ENCODE measurements at regions not wholly inside any gene's neighbourhood (a gene's known extent, or its start where the extent isn't known, plus 50 kb on each side); places are given as distances from the start of the nearest gene placed in this dataset.

DNA sequence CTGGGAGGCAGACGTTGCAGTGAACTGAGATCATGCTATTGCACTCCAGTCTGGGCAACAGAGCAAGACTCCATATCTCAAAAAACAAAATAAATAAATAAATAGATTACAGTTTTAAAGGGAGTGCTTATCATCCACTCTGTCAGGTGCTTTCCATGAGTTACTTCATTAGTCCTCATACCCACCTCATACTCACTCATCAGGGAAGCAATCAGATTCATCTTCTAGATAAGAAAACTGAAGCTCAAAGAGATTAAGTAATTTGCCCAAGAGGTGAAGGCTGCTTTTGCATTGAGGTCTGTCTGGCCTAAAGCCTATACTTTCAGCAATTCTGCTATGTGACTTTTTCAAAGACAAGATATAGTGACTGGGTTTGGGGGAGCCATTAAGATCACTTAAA, 101.0 kb downstream of the RASSF10 start (continued):
- TF ChIP-seq HES4 (CRISPR knock-in tag; IDR thresholded peaks at IDR 0.05; ENCODE audit: borderline replicate concordance) = no peak
- no peak for TF ChIP-seq ZBTB20 (CRISPR knock-in tag; IDR thresholded peaks at IDR 0.05; ENCODE audit: borderline replicate concordance, low read depth)

GRCh38 chr11:13110929-13111812, 102.1 kb downstream of the RASSF10 start:
- no TSS peak for BruUV-seq (replicated peaks)
- no peak for DNase-seq (ENCODE audit: low spot score)
- peaks cover 69% of the 10 kb centered on the region for H3K4me1 ChIP-seq (ENCODE audit: insufficient read depth, low read length)
- no peaks in the 10 kb centered on the region for H4K20me1 ChIP-seq (ENCODE audit: insufficient read depth, low read length)
- TF ChIP-seq, protein P1, sequence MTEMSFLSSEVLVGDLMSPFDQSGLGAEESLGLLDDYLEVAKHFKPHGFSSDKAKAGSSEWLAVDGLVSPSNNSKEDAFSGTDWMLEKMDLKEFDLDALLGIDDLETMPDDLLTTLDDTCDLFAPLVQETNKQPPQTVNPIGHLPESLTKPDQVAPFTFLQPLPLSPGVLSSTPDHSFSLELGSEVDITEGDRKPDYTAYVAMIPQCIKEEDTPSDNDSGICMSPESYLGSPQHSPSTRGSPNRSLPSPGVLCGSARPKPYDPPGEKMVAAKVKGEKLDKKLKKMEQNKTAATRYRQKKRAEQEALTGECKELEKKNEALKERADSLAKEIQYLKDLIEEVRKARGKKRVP (CRISPR knock-in tag; IDR thresholded peaks at IDR 0.05) = no peak
- TF ChIP-seq NFKBIZ (CRISPR knock-in tag; IDR thresholded peaks at IDR 0.05) = no peak
- TF ChIP-seq RNF2 (conservative IDR thresholded peaks at IDR 0.05; ENCODE audit: low read depth) = no peak
- TF ChIP-seq ZFP82 (CRISPR knock-in tag; IDR thresholded peaks at IDR 0.05; ENCODE audit: borderline replicate concordance) = no peak
- no peak for TF ChIP-seq ZNF678 (CRISPR knock-in tag; IDR thresholded peaks at IDR 0.05)
- TF ChIP-seq SCMH1 (CRISPR knock-in tag; IDR thresholded peaks at IDR 0.05; ENCODE audit: borderline replicate concordance) = no peak
- no peak for TF ChIP-seq PRPF4 (IDR thresholded peaks at IDR 0.05; ENCODE audit: low read depth, low read length, poor library complexity, severe bottlenecking)
- H3K27ac ChIP-seq (ENCODE audit: extremely low read length, insufficient read depth, low read length) = no peak overlapping the region
- ChIA-PET POLR2A (no interaction called here), CTCF (ENCODE audit: low intra/inter-chr PET ratio, low total read pairs) (no interaction called here)
- H3K36me3 ChIP-seq (replicated peaks in 1 of 2; ENCODE audit: control insufficient read depth in 1 of 2, insufficient read depth in 2 of 2, low read length in 2 of 2) = no peaks in the 10 kb centered on the region
- H3K9ac ChIP-seq (ENCODE audit: insufficient read depth, low read depth, low read length) = no peak overlapping the region
- H3K27me3 ChIP-seq (ENCODE audit: control insufficient read depth in 1 of 2, insufficient read depth in 2 of 2, low read length in 2 of 2) = no peaks in the 10 kb centered on the region
- no peak for FAIRE-seq
- no peak overlapping the region for H2AFZ ChIP-seq (ENCODE audit: low read length)
- H3K79me2 ChIP-seq (ENCODE audit: insufficient read depth, low read length) = no peaks in the 10 kb centered on the region
- no peak for ATAC-seq
- intact Hi-C loops (cut with micrococcal nuclease; ENCODE audit: unreplicated experiment) = no loop called here
- H3K9me3 ChIP-seq (ENCODE audit: low read length) = no peaks in the 10 kb centered on the region
- H3K4me2 ChIP-seq (ENCODE audit: low read depth, low read length) = no peak overlapping the region
- 88% methylated on average over 5 of the region's 5 CpGs for WGBS (ENCODE audit: low lambda C conversion rate)
- no peak overlapping the region for H3K4me3 ChIP-seq (replicated peaks in 1 of 3; ENCODE audit: insufficient read depth in 1 of 3, low read depth in 2 of 3, low read length in 3 of 3)
- in situ Hi-C loops (cut with HindIII; ENCODE audit: extremely low pct_ligation_motif_present, low pct_unique_long_range_greater_than_20kb) = no loop called here

All from HepG2 (cell line).